ENCODE measurements at regions not wholly inside any gene's neighbourhood (a gene's known extent, or its start where the extent isn't known, plus 50 kb on each side); places are given as distances from the start of the nearest gene placed in this dataset.

DNA sequence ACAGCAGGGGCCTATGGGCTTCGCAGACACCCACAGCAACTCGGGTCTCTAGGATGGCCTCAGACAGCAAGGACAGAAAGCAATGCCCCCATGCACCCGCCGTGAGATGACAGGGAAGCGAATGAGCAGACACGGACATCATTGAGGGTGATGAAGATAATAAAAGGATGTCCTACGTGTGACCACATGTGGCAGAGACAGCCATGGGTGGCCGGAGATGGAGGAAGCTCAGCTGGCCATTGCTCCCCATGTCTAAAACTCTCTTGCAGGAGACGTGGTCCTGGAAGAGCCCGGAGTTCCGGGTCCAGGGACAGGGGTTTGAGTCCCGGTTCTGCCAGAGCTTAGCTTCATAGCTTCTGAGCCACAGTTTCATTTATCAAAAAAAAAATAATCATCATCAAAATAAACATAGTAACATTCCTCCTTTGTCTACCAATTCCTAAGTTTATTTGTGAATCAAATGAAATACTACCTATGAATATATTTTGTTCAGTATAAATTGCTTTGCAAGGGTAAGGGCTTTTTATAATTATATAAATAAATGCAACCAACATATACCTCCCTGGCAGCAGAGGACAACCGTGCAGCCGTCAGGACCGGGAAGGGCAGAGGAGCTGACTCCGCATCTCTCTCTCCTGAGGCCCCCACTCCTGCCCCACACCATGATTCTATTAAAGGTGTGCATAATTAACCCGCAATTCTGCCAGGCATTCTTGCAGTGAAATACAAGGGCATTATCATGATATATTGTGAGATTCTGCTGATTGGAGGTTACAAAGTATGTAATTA is 401.4 kb upstream of the MYT1L start:
- DNase-seq (ENCODE audit: low read depth in 1 of 2, low spot score in 2 of 2) (no peak), FAIRE-seq (no peak)
- Histone ChIP-seq H3K14ac (ENCODE audit: insufficient read length) (no peak overlapping the region), H4K5ac (ENCODE audit: insufficient read length, low read depth, low read length) (no peak overlapping the region), H3K36me3 (ENCODE audit: control insufficient read depth in 2 of 4, insufficient read depth in 4 of 4, low read length in 3 of 4) (no peaks in the 10 kb centered on the region), H3K27me3 (replicated peaks in 1 of 4; ENCODE audit: control insufficient read depth in 3 of 4, extremely low read depth in 1 of 4, insufficient read depth in 3 of 4, low read length in 3 of 4) (no peaks in the 10 kb centered on the region), H4K91ac (replicated peaks; ENCODE audit: insufficient read length, low read length) (no peak overlapping the region), H3K9ac (replicated peaks in 1 of 4; ENCODE audit: extremely low read depth in 1 of 4, low read depth in 3 of 4, low read length in 3 of 4) (no peak overlapping the region), H3K23me2 (ENCODE audit: low read depth, low read length) (no peaks in the 10 kb centered on the region), H3K18ac (ENCODE audit: extremely low read depth, low read length) (no peak overlapping the region), H3K9me3 (ENCODE audit: insufficient read depth in 2 of 2, low read depth in 1 of 2, low read length in 1 of 2) (no peaks in the 10 kb centered on the region), H2BK120ac (replicated peaks; ENCODE audit: low read depth, low read length) (no peak overlapping the region), H2AK5ac (ENCODE audit: low read depth, low read length) (no peak overlapping the region), H3K4me3 (ENCODE audit: extremely low read depth in 1 of 4, insufficient read depth in 2 of 4, low read depth in 3 of 4, low read length in 4 of 4) (no peak overlapping the region), H3K27ac (ENCODE audit: low read depth, low read length) (no peak overlapping the region), H2BK5ac (ENCODE audit: low read depth, low read length) (no peak overlapping the region), H3K79me1 (ENCODE audit: low read depth, low read length) (no peaks in the 10 kb centered on the region), H3K79me2 (ENCODE audit: control insufficient read depth in 1 of 2, insufficient read depth in 2 of 2, low read length in 2 of 2) (no peaks in the 10 kb centered on the region), H2BK12ac (ENCODE audit: low read depth, low read length) (no peak overlapping the region), H3K4me2 (ENCODE audit: insufficient read depth in 1 of 2, low read depth in 2 of 2, low read length in 2 of 2) (no peak overlapping the region), H4K8ac (ENCODE audit: extremely low read depth, insufficient read depth, low read length) (no peak overlapping the region), H2AFZ (ENCODE audit: low read length) (no peak overlapping the region), H2BK20ac (ENCODE audit: low read length) (no peak overlapping the region), H2BK15ac (ENCODE audit: low read length) (no peak overlapping the region), H3K4ac (replicated peaks; ENCODE audit: insufficient read length, low read depth, low read length) (no peak overlapping the region), H3K4me1 (replicated peaks in 1 of 4; ENCODE audit: control insufficient read depth in 3 of 4, insufficient read depth in 4 of 4, low read length in 3 of 4) (no peaks in the 10 kb centered on the region), H3K56ac (replicated peaks; ENCODE audit: insufficient read length, low read depth, low read length) (no peak overlapping the region), H3K23ac (ENCODE audit: insufficient read length) (no peak overlapping the region), H4K20me1 (replicated peaks in 1 of 2; ENCODE audit: control insufficient read depth in 1 of 2, insufficient read depth in 2 of 2, low read length in 2 of 2) (peaks cover 0 to 4% of the 10 kb centered on the region in 2 experiments)
- WGBS, 2 experiments (ENCODE audit: extremely low coverage in 1 of 2, insufficient coverage in 1 of 2, insufficient read length in 1 of 2, insufficient replicate concordance in 2 of 2, low coverage in 1 of 2, low lambda C conversion rate in 2 of 2, missing lambda C conversion rate in 1 of 2), result 93% methylated on average over 16 of the region's 17 CpGs; no CpG with 5 or more reads in 1 of the 2 experiments
- CTCF ChIA-PET (ENCODE audit: partially characterized antibody), result interaction anchor here (0.7 kb wide), 1 partner anchor 400 kb away, joined by 4 read pairs; no protein-coding TSS in a partner anchor
- POLR2A ChIA-PET (ENCODE audit: partially characterized antibody), result no interaction called here
- TF ChIP-seq SP2 (IDR thresholded peaks at IDR 0.05; ENCODE audit: low read length), result no peak
- TF ChIP-seq GABPA (IDR thresholded peaks at IDR 0.05; ENCODE audit: borderline replicate concordance, insufficient read depth, low read length), result no peak
- TF ChIP-seq PHF8 (conservative IDR thresholded peaks at IDR 0.05; ENCODE audit: low read depth, low read length), result no peak
- no peak for TF ChIP-seq MAFK (IDR thresholded peaks at IDR 0.05; ENCODE audit: low read depth, low read length)
- no peak for TF ChIP-seq TBP (IDR thresholded peaks at IDR 0.05; ENCODE audit: low read depth, low read length)
- TF ChIP-seq JUN (IDR thresholded peaks at IDR 0.05; ENCODE audit: low read depth, low read length), result no peak
- no peak for TF ChIP-seq BCL11A (IDR thresholded peaks at IDR 0.05; ENCODE audit: low read depth in 2 of 2, low read length in 2 of 2)
- TF ChIP-seq CHD1 (IDR thresholded peaks at IDR 0.05; ENCODE audit: low read depth, low read length), result no peak
- no peak for TF ChIP-seq TAF7 (optimal IDR thresholded peaks at IDR 0.05; ENCODE audit: borderline replicate concordance, low read depth, low read length)
- TF ChIP-seq SIN3A (conservative IDR thresholded peaks at IDR 0.05 in 1 of 2, IDR thresholded peaks at IDR 0.05 in 1 of 2; ENCODE audit: low read depth in 1 of 2, low read length in 2 of 2), result no peak
- TF ChIP-seq, protein P1, sequence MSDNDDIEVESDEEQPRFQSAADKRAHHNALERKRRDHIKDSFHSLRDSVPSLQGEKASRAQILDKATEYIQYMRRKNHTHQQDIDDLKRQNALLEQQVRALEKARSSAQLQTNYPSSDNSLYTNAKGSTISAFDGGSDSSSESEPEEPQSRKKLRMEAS (IDR thresholded peaks at IDR 0.05), result no peak
- no peak for TF ChIP-seq ASH2L (IDR thresholded peaks at IDR 0.05; ENCODE audit: low read length)
- no peak for TF ChIP-seq CHD2 (IDR thresholded peaks at IDR 0.05; ENCODE audit: low read length)
- TF ChIP-seq EGR1 (IDR thresholded peaks at IDR 0.05; ENCODE audit: borderline replicate concordance, low read depth, low read length), result no peak

All from H1 (cell line).